Ectodermal cell (in vitro differentiated cells): ENCODE measurements at regions not wholly inside any gene's neighbourhood (a gene's known extent, or its start where the extent isn't known, plus 50 kb on each side); places are given as distances from the start of the nearest gene placed in this dataset.
A peak's percentile ranks its signal among the peaks of the same experiment; 100 is the strongest.

Experiments used
- H3K27ac ChIP-seq: 2 replicates; pipeline ENCODE4 v1.7.0; 2013; ENCODE audit warnings: mild to moderate bottlenecking, low read depth, low read length; ENCODE audit not compliant: insufficient read depth, poor library complexity, severe bottlenecking
- H3K27me3 ChIP-seq: 2 replicates; pipeline ENCODE4 v1.7.0; 2013; ENCODE audit warnings: mild to moderate bottlenecking, low read length; ENCODE audit not compliant: insufficient read depth, control insufficient read depth, poor library complexity, severe bottlenecking
- H3K36me3 ChIP-seq: one replicate; pipeline ENCODE4 v1.7.0; 2013; ENCODE audit warnings: low read length; ENCODE audit not compliant: control insufficient read depth, insufficient read depth
- H3K4me1 ChIP-seq: one replicate; pipeline ENCODE4 v1.7.0; 2013; ENCODE audit warnings: low read length; ENCODE audit not compliant: control insufficient read depth, insufficient read depth
- H3K4me3 ChIP-seq: 2 replicates; pipeline ENCODE4 v1.7.0; 2013; ENCODE audit warnings: low read depth, low read length, control low read depth; ENCODE audit not compliant: insufficient read depth
- H3K9me3 ChIP-seq: 2 replicates; pipeline ENCODE4 v1.7.0; 2013; ENCODE audit warnings: mild to moderate bottlenecking, low read length, moderate library complexity; ENCODE audit not compliant: control insufficient read depth
- WGBS, 2 experiments: methylation state at CpG; one replicate each; pipeline ENCODE4 v1.1.7; 2013; ENCODE audit warnings: missing lambda C conversion rate in 2 of 2; 5-methylcytosine and 5-hydroxymethylcytosine counted together

GRCh38 chr11:116276051-116277044 lies 496.4 kb downstream of the BUD13 start:
- Histone ChIP-seq H3K36me3 (no peaks in the 10 kb centered on the region), H3K9me3 (no peaks in the 10 kb centered on the region), H3K27ac (no peak overlapping the region), H3K4me1 (peaks cover 7% of the 10 kb centered on the region), H3K4me3 (peak overlapping the region; percentile 28), H3K27me3 (no peaks in the 10 kb centered on the region)
- WGBS, 2 experiments, result 46 to 47% methylated on average over 40 of the region's 40 CpGs

DNA sequence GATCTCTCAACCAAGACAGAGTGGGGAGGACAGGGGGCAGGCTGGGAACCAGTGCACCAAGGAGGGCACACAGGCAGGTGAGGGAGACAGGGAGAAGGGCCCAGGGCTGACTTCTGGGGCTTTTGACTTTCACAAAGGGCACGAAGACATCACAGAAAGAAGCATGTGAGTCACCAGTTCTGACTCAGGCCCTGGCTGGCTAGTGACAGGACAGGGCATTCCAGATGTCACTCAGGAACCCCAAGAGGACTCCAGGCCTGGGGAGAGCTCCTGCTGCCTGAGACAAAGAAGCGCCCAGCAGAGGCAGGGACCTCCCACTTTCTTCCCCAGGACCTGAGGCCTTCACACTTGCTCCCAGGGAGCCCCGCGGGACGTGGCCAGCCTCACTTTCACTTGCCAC lies 497.2 kb downstream of the BUD13 start:
- peaks cover 7% of the 10 kb centered on the region for H3K4me1 ChIP-seq
- WGBS, 2 experiments, result 79 to 87% methylated on average over 5 of the region's 5 CpGs
- H3K27ac ChIP-seq, result no peak overlapping the region
- H3K9me3 ChIP-seq, result no peaks in the 10 kb centered on the region
- H3K36me3 ChIP-seq, result no peaks in the 10 kb centered on the region
- no peak overlapping the region for H3K4me3 ChIP-seq
- no peaks in the 10 kb centered on the region for H3K27me3 ChIP-seq

GRCh38 chr11:116274521-116274920 lies 498.3 kb downstream of the BUD13 start:
- 80% methylated on average over 4 of the region's 4 CpGs for WGBS, 2 experiments
- Histone ChIP-seq H3K4me3 (no peak overlapping the region), H3K27ac (no peak overlapping the region), H3K4me1 (peaks cover 7% of the 10 kb centered on the region), H3K9me3 (no peaks in the 10 kb centered on the region), H3K36me3 (no peaks in the 10 kb centered on the region), H3K27me3 (no peaks in the 10 kb centered on the region)

DNA sequence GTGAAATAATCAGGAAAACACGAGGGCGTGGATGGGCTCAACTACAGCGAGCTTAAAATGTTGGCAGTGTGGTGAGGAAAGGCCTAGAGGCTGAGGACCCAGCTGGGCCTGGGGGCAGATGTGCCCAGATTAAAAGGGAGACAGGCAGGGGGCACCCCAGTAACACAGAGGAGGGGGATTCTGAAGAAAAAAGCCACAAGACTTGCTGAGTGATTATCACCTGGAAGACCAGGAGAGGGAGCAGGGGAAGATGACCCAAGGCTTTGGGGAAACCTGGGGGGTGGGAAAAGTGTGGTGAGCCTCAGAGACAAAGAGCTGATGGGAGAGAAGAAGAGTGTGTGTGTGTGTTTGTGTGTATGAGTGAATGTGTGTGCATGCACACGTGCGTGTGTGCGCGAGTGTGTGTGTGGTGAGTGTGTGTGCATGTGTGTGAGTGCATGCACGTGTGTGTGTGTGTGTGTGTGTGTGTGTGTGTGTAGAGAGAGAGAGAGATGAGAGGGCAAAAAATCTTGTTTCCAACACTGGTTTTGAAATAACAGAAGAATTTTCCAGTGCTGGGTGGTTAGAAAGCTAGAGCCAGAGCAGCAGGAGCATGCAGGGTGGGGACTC lies 500.5 kb downstream of the BUD13 start:
- peaks cover 4% of the 10 kb centered on the region for H3K4me1 ChIP-seq
- 79% methylated on average over 8 of the region's 8 CpGs for WGBS, 2 experiments
- no peaks in the 10 kb centered on the region for H3K9me3 ChIP-seq
- H3K27ac ChIP-seq, result no peak overlapping the region
- no peaks in the 10 kb centered on the region for H3K36me3 ChIP-seq
- H3K4me3 ChIP-seq, result no peak overlapping the region
- H3K27me3 ChIP-seq, result no peaks in the 10 kb centered on the region

GRCh38 chr11:116271479-116271878 lies 501.3 kb downstream of the BUD13 start:
- no peaks in the 10 kb centered on the region for H3K9me3 ChIP-seq
- no peaks in the 10 kb centered on the region for H3K27me3 ChIP-seq
- no peaks in the 10 kb centered on the region for H3K36me3 ChIP-seq
- no peak overlapping the region for H3K4me3 ChIP-seq
- no peak overlapping the region for H3K27ac ChIP-seq
- peaks cover 6% of the 10 kb centered on the region for H3K4me1 ChIP-seq
- 77 to 80% methylated on average over 6 of the region's 6 CpGs for WGBS, 2 experiments

DNA sequence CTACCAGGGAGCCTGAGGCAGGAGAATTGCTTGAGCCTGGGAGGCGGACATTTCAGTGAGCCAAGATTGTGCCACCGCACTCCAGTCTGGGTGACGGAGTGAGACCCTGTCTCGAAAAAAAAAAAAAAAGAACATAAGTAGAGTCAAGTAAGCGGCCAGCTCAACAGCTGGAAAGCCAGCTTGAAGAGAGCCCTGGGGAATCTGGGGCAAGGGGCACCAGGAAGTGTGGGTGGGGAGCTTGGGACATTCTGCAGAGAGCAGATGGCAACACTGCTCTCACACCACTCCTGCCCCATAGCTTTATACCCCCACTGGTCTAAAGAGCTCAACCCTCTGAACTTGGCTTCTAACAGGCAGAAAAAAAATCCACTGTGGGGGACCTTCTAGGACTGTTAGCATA lies 505.6 kb downstream of the BUD13 start:
- Histone ChIP-seq H3K36me3 (no peaks in the 10 kb centered on the region), H3K4me1 (peaks cover 27% of the 10 kb centered on the region), H3K27ac (no peak overlapping the region), H3K27me3 (no peaks in the 10 kb centered on the region), H3K9me3 (no peaks in the 10 kb centered on the region), H3K4me3 (no peak overlapping the region)
- WGBS, 2 experiments, result 78 to 90% methylated on average over 4 to 5 of the region's 5 CpGs

GRCh38 chr11:116263770-116264169 lies 509.0 kb downstream of the BUD13 start:
- no peaks in the 10 kb centered on the region for H3K27me3 ChIP-seq
- H3K4me1 ChIP-seq, result peaks cover 25% of the 10 kb centered on the region
- H3K9me3 ChIP-seq, result no peaks in the 10 kb centered on the region
- H3K36me3 ChIP-seq, result no peaks in the 10 kb centered on the region
- no peak overlapping the region for H3K27ac ChIP-seq
- WGBS, 2 experiments, result 65 to 66% methylated on average over 8 of the region's 8 CpGs
- no peak overlapping the region for H3K4me3 ChIP-seq

DNA sequence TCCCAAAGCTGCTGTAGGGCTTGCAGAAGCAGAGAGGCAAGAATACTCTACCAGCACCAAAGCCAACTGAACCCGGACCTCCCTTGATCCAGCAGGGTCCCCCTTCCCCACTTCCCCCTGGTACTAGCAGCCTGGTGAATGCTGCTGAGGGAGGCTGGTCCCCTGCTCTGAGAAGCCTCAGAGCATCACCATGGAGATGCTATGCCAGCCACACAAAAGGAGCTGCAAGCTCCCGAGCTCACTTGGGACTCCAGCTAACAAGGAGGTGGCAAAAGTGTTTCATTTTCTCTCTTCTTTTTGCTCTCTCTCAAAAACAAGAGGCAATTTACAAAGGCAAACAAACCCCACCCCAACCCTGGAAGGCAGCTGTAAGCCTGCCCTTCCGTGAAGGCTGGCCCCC lies 509.8 kb downstream of the BUD13 start:
- 34 to 46% methylated on average over 3 of the region's 3 CpGs for WGBS, 2 experiments
- no peaks in the 10 kb centered on the region for H3K36me3 ChIP-seq
- peaks cover 25% of the 10 kb centered on the region for H3K4me1 ChIP-seq
- H3K4me3 ChIP-seq, result no peak overlapping the region
- no peaks in the 10 kb centered on the region for H3K27me3 ChIP-seq
- no peaks in the 10 kb centered on the region for H3K9me3 ChIP-seq
- no peak overlapping the region for H3K27ac ChIP-seq

- H3K4me1 ChIP-seq, result peaks cover 25% of the 10 kb centered on the region
- 95 to 96% methylated on average over 1 of the region's 1 CpG for WGBS, 2 experiments
- H3K9me3 ChIP-seq, result no peaks in the 10 kb centered on the region
- H3K36me3 ChIP-seq, result no peaks in the 10 kb centered on the region
- H3K27me3 ChIP-seq, result no peaks in the 10 kb centered on the region
- H3K27ac ChIP-seq, result no peak overlapping the region
- no peak overlapping the region for H3K4me3 ChIP-seq
Observed at GRCh38 chr11:116262370-116262769, 510.4 kb downstream of the BUD13 start.

DNA sequence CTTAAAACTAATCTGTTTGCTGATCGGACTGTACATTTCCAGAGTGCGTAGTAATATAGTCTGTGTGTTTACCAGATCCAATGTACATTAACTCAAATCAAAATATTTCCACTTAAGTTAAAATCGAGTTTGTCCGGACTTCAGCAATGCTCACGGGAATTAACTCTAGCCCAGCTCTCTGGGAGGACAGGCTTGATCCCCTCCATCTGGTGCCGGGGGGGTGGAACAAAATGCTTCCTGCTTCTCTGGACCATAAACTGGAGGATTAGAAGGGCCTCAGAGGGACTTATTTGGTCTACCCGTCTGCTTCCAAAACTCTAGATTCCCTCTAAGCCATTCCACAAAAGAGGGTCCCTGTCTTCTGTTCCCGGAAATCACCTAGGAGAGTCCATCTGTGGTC lies 511.2 kb downstream of the BUD13 start:
- H3K9me3 ChIP-seq, result no peaks in the 10 kb centered on the region
- H3K27ac ChIP-seq, result no peak overlapping the region
- 93 to 94% methylated on average over 8 of the region's 8 CpGs for WGBS, 2 experiments
- H3K4me1 ChIP-seq, result peaks cover 25% of the 10 kb centered on the region
- H3K27me3 ChIP-seq, result no peaks in the 10 kb centered on the region
- H3K4me3 ChIP-seq, result no peak overlapping the region
- no peaks in the 10 kb centered on the region for H3K36me3 ChIP-seq
